Nephron (organoid): ENCODE measurements at regions not wholly inside any gene's neighbourhood (a gene's known extent, or its start where the extent isn't known, plus 50 kb on each side); places are given as distances from the start of the nearest gene placed in this dataset.

Source experiments
- H3K27ac Mint-ChIP-seq, 3 experiments: 2 replicates each; pipeline ENCODE4 v1.8.0; 2020; ENCODE audit warnings: mixed read lengths in 3 of 3, mild to moderate bottlenecking in 2 of 3, moderate library complexity in 1 of 3
- H3K27me3 Mint-ChIP-seq: 2 replicates; pipeline ENCODE4 v1.8.0; 2021; ENCODE audit warnings: low read depth, mild to moderate bottlenecking, moderate library complexity, mixed read lengths
- H3K36me3 Mint-ChIP-seq: 2 replicates; pipeline ENCODE4 v1.8.0; 2020; ENCODE audit warnings: low read depth, mixed read lengths
- H3K4me1 Mint-ChIP-seq: 2 replicates; pipeline ENCODE4 v1.8.0; 2020; ENCODE audit warnings: mixed read lengths
- H3K4me3 Mint-ChIP-seq, 3 experiments: 2 replicates each; pipeline ENCODE4 v1.8.0; 2020; ENCODE audit warnings: mild to moderate bottlenecking in 3 of 3, mixed read lengths in 3 of 3, moderate library complexity in 2 of 3
- H3K9me3 Mint-ChIP-seq: 2 replicates; pipeline ENCODE4 v1.8.0; 2020; ENCODE audit warnings: mixed read lengths
- TF ChIP-seq, protein P1 (sequence below), 3 experiments: fragments of 200-600 bp; sonication (generic); IDR thresholded peaks; one replicate each; pipeline ENCODE4 v1.5.0; 2021; ENCODE audit warnings: antibody characterized with exemption in 3 of 3; ENCODE audit not compliant: unreplicated experiment in 3 of 3

DNA sequence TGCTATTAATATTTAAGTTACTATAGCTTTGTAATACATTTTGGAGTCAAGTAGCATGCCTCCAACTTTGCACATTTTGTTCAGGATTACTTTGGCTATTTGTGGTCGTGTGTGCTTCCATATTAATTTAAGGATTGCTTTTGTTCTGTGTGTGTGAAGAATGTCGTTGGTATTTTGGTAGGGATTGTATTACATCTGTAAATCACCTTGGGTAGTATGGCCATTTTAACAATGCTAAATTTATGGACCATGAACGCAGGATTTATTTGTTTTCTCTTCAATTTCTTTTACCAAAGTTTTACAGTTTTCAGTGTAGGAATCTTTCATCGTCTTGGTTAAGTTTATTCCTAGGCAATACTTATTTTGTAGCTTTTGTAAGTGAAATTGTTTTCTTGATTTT is 758.0 kb downstream of the FRK start:
- TF ChIP-seq, protein P1, sequence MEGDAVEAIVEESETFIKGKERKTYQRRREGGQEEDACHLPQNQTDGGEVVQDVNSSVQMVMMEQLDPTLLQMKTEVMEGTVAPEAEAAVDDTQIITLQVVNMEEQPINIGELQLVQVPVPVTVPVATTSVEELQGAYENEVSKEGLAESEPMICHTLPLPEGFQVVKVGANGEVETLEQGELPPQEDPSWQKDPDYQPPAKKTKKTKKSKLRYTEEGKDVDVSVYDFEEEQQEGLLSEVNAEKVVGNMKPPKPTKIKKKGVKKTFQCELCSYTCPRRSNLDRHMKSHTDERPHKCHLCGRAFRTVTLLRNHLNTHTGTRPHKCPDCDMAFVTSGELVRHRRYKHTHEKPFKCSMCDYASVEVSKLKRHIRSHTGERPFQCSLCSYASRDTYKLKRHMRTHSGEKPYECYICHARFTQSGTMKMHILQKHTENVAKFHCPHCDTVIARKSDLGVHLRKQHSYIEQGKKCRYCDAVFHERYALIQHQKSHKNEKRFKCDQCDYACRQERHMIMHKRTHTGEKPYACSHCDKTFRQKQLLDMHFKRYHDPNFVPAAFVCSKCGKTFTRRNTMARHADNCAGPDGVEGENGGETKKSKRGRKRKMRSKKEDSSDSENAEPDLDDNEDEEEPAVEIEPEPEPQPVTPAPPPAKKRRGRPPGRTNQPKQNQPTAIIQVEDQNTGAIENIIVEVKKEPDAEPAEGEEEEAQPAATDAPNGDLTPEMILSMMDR (IDR thresholded peaks at IDR 0.05; ENCODE audit: unreplicated experiment in 3 of 3) = no peak
- no peak overlapping the region for H3K4me3 Mint-ChIP-seq
- H3K4me1 Mint-ChIP-seq = no peaks in the 10 kb centered on the region
- H3K36me3 Mint-ChIP-seq = no peaks in the 10 kb centered on the region
- H3K27me3 Mint-ChIP-seq = no peaks in the 10 kb centered on the region
- H3K27ac Mint-ChIP-seq = no peak overlapping the region
- peaks cover 7% of the 10 kb centered on the region for H3K9me3 Mint-ChIP-seq

DNA sequence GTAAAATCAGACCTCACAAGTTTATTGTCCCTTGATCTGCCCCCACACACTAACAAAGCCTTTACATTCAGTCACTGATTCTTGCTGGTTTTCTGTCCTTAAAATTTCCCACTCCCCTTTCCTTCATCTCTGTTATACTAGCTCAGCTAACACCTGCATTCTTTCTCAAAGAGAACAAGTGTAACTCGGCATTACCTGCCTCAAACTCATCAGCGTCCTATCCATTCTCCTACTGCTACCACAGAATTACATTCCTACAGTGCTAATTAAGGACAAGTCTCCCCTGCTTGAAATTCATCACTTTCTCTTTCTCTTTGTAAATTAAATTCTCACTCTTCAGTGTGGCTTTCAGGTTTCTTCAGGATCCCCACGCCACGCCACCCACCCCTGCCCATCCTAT is 773.2 kb downstream of the FRK start:
- TF ChIP-seq, protein P1 (IDR thresholded peaks at IDR 0.05; ENCODE audit: unreplicated experiment in 3 of 3) = no peak
- Mint-ChIP-seq H3K36me3 (no peaks in the 10 kb centered on the region), H3K27me3 (no peaks in the 10 kb centered on the region), H3K4me1 (no peaks in the 10 kb centered on the region), H3K9me3 (no peaks in the 10 kb centered on the region), H3K27ac (no peak overlapping the region), H3K4me3 (no peak overlapping the region)

DNA sequence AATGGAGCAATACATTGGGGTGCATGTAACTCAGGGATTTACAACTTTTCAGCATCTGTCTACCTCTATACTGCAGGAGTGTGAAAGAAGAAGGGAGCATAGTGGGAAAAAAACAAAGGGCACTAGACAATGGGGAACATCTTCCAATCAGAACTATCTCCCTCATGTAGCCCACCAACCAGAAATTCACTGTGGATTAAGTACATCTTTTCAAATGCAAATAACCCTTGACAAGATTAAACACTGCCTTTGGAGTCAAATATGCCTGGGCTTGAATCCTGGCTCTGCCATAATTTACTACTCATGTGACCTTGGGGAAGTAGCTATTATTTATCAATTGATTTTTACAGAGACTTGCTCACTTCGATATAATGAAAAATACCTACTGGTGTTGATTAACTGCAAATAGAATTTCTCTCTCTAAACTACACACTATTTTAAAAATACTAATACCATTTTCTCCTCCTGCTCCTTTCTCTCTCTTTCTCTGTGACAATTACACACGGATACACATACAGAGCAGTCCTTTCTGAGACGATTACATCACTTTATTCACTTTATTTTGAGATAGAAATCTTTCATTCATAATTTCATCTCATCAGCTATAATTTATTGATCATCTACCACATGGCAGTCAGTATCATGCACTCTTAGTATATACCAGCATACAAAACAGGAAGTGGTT is 783.7 kb downstream of the FRK start:
- H3K36me3 Mint-ChIP-seq = no peaks in the 10 kb centered on the region
- no peaks in the 10 kb centered on the region for H3K9me3 Mint-ChIP-seq
- H3K27ac Mint-ChIP-seq = no peak overlapping the region
- TF ChIP-seq, protein P1 (IDR thresholded peaks at IDR 0.05; ENCODE audit: unreplicated experiment in 3 of 3) = no peak
- H3K4me3 Mint-ChIP-seq = no peak overlapping the region
- peaks cover 10% of the 10 kb centered on the region for H3K4me1 Mint-ChIP-seq
- no peaks in the 10 kb centered on the region for H3K27me3 Mint-ChIP-seq

DNA sequence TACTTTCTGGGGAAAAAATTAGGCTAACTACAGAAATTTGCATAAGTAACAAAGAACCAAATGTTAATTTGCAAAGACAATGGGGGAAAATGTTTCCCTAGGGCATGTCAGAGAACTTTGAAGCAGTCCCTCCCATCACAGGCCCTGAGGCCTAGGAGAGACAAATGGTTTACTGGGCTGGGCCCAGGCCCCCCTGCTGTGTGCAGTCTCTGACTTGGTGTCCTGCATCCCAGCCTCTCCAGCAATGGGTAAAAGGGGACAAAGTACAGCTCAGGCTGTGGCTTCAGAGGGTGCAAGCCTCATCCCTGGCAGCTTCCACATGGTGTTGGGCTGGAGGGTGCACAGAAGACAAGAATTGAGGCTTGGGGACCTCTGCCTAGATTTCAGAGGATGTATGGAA is 788.4 kb downstream of the FRK start:
- TF ChIP-seq, protein P1 (IDR thresholded peaks at IDR 0.05; ENCODE audit: unreplicated experiment in 3 of 3) = no peak
- no peaks in the 10 kb centered on the region for H3K27me3 Mint-ChIP-seq
- no peaks in the 10 kb centered on the region for H3K36me3 Mint-ChIP-seq
- H3K4me3 Mint-ChIP-seq = no peak overlapping the region
- no peak overlapping the region for H3K27ac Mint-ChIP-seq
- no peaks in the 10 kb centered on the region for H3K9me3 Mint-ChIP-seq
- H3K4me1 Mint-ChIP-seq = peaks cover 15% of the 10 kb centered on the region

DNA sequence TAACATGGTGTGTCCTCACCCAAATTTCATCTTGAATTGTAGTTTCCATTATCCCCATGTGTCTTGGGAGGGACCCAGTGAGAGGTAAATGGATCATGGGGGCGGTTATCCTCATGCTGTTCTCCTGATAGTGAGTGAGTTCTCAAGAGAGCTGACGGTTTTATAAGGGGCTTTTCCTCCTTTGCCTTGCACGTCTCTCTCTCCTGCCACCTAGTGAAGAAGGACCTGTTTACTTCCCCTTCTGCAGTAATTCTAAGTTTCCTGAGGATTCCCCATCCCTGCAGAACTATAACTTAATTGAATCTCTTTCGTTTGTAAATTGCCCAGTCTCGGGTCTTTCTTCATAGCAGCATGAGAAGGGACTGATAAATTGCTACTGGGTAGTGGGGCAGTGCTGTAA is 789.3 kb downstream of the FRK start:
- Mint-ChIP-seq H3K4me1 (peaks cover 15% of the 10 kb centered on the region), H3K4me3 (no peak overlapping the region), H3K27ac (no peak overlapping the region), H3K27me3 (no peaks in the 10 kb centered on the region), H3K36me3 (no peaks in the 10 kb centered on the region), H3K9me3 (no peaks in the 10 kb centered on the region)
- TF ChIP-seq, protein P1 (IDR thresholded peaks at IDR 0.05; ENCODE audit: unreplicated experiment in 3 of 3) = peak in 1 of 3 experiments; percentile 11

DNA sequence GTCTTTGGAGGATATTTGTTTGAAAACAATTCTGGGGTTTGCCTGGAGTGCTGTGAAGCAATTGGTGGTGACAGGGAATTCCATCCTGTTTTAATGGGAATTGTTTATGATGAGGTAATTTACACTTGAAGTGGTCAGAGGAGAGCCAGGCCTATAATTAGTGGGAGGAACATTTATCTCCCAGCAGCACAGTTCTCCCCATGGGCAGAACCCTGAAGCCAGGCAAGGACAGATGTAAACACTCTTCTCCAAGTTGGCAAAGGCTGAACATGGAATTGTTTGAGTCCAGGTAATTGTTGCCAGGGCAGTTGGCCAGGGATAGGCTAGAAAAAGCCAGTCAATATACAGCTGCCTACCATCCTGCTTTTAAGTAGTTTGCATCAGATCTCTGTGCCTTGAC is 789.7 kb downstream of the FRK start:
- Mint-ChIP-seq H3K4me3 (no peak overlapping the region), H3K4me1 (peaks cover 15% of the 10 kb centered on the region), H3K27ac (no peak overlapping the region), H3K27me3 (no peaks in the 10 kb centered on the region), H3K9me3 (no peaks in the 10 kb centered on the region), H3K36me3 (no peaks in the 10 kb centered on the region)
- TF ChIP-seq, protein P1 (IDR thresholded peaks at IDR 0.05; ENCODE audit: unreplicated experiment in 3 of 3) = no peak
